ENCODE measurements at regions not wholly inside any gene's neighbourhood (a gene's known extent, or its start where the extent isn't known, plus 50 kb on each side); places are given as distances from the start of the nearest gene placed in this dataset.
"Not testable (repeated sequence)": the region's sequence is repeated elsewhere in the genome, so short reads cannot be mapped to it uniquely, and the experiment has no call there.

- DNase-seq (ENCODE audit: low spot score), result peak; percentile 42
These were observed 140.2 kb downstream of the ENC1 start for GRCh38 chr5:74500110-74500917.

- DNase-seq (ENCODE audit: low spot score), result peak; percentile 75
These were observed 141.1 kb downstream of the ENC1 start for GRCh38 chr5:74499256-74500050.

- DNase-seq (ENCODE audit: low spot score), result no peak
These were observed 142.8 kb downstream of the ENC1 start for GRCh38 chr5:74497706-74498105.

- no peak for DNase-seq (ENCODE audit: low spot score)
These were observed 147.1 kb downstream of the ENC1 start for GRCh38 chr5:74493411-74493810.

- DNase-seq (ENCODE audit: low spot score), result no peak
These were observed 148.3 kb downstream of the ENC1 start for GRCh38 chr5:74492230-74492629.

- peak; percentile 36 for DNase-seq (ENCODE audit: low spot score)
These were observed 148.9 kb downstream of the ENC1 start for GRCh38 chr5:74491586-74491985.

GRCh38 chr5:74490814-74491213 lies 149.7 kb downstream of the ENC1 start:
- DNase-seq (ENCODE audit: low spot score), result no peak

- no peak for DNase-seq (ENCODE audit: low spot score)
These were observed 157.5 kb downstream of the ENC1 start for GRCh38 chr5:74482990-74483389.

GRCh38 chr5:74482523-74482922 lies 158.0 kb downstream of the ENC1 start:
- no peak for DNase-seq (ENCODE audit: low spot score)

- not testable (repeated sequence) for DNase-seq (ENCODE audit: low spot score)
These were observed 159.2 kb downstream of the ENC1 start for GRCh38 chr5:74481357-74481756.

- DNase-seq (ENCODE audit: low spot score), result no peak
These were observed 160.3 kb downstream of the ENC1 start for GRCh38 chr5:74480201-74480600.

- DNase-seq (ENCODE audit: low spot score), result no peak
These were observed 162.2 kb downstream of the ENC1 start for GRCh38 chr5:74478328-74478727.

GRCh38 chr5:74477761-74478160 lies 162.8 kb downstream of the ENC1 start:
- DNase-seq (ENCODE audit: low spot score), result no peak

- no peak for DNase-seq (ENCODE audit: low spot score)
These were observed 163.6 kb downstream of the ENC1 start for GRCh38 chr5:74476819-74477453.

- no peak for DNase-seq (ENCODE audit: low spot score)
These were observed 164.3 kb downstream of the ENC1 start for GRCh38 chr5:74476046-74476818.

- no peak for DNase-seq (ENCODE audit: low spot score)
These were observed 168.7 kb downstream of the ENC1 start for GRCh38 chr5:74471875-74472274.

GRCh38 chr5:74469234-74469994 lies 171.1 kb downstream of the ENC1 start:
- DNase-seq (ENCODE audit: low spot score), result no peak

GRCh38 chr5:74468421-74468820 lies 172.1 kb downstream of the ENC1 start:
- DNase-seq (ENCODE audit: low spot score), result no peak

- DNase-seq (ENCODE audit: low spot score), result no peak
These were observed 174.8 kb downstream of the ENC1 start for GRCh38 chr5:74465724-74466123.

- DNase-seq (ENCODE audit: low spot score), result peak; percentile 61
These were observed 175.9 kb downstream of the ENC1 start for GRCh38 chr5:74464512-74465209.
